CD1c-positive myeloid dendritic cell (primary cell): ENCODE measurements at regions not wholly inside any gene's neighbourhood (a gene's known extent, or its start where the extent isn't known, plus 50 kb on each side); places are given as distances from the start of the nearest gene placed in this dataset.

Source experiments
- DNase-seq: peaks from one replicate; pipeline ENCODE4 v3.0.0-alpha.2; 2016; ENCODE audit errors: extremely low spot score

DNA sequence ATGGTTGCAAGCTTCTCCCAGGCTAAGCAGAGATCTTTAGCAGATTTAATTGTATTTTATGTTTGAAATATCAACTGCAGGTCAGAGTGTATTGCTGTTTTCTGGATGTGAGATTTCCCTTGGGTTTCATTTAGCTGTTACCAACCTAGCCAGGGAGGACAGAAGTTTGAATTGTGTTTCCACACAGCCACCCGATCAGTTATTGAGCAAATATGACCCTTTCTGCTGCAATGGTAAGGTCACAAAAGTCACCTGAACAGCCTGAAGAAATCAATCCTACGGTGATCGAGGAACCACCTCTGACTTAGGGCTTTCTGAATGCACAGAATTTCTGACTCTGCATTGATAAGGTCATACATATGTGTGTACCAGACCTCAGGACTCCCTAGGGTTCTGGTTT, 419.9 kb downstream of the MAN2A1 start:
- DNase-seq = no peak

DNA sequence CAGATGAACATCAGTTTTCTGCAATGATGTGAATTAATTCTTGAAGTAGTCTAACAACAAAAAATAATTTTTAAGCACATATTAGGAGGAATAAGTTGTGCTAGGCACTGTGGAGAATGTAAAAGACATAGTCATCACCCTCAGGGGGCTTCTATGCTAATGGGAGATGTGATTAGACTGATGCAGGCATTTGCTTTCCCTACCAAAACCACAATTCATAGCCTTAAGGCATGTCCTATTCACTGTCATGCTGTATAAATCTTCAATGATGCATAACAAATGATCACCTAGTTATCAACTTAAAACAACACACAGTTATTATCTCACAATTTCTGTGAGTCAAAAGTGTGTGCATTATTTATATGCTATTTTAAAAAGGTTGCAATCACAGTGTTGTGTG, 422.6 kb downstream of the MAN2A1 start:
- DNase-seq = no peak

DNA sequence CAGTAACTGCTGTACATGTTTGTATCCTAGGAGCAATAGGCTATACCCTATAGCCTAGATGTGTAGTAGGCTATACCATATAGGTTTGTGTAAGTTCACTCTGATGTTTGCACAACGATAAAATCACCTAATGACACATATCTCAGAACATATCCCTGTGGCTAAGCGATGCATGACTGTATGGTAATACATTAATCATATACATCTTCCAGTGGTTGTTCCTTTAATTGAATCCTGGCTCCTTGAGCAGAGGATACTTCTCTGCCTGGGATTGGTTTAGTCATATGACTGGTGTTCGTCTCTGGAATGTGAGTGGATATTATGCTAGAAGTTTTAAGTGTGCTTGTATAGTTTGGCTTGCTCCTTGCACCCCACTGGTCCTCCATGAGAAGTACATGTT, 425.8 kb downstream of the MAN2A1 start:
- no peak for DNase-seq

DNA sequence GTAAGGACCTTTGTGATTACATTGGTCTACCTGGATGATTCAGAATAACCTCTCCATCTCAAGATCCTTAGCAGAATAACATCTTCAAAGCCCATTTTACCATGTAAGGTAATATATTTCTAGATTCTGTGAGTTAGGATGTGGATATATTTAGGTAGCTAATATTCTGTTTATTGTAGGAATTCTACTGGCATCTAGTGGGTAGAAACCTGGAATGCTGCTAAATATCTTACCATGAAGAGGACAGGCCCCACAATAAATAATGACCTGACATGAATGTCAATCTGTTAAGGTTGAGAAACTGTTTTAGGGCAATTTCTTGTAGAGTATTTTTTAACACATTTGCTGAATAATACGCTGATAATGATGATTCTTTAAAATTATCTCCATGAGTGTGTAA, 426.8 kb downstream of the MAN2A1 start:
- no peak for DNase-seq

DNA sequence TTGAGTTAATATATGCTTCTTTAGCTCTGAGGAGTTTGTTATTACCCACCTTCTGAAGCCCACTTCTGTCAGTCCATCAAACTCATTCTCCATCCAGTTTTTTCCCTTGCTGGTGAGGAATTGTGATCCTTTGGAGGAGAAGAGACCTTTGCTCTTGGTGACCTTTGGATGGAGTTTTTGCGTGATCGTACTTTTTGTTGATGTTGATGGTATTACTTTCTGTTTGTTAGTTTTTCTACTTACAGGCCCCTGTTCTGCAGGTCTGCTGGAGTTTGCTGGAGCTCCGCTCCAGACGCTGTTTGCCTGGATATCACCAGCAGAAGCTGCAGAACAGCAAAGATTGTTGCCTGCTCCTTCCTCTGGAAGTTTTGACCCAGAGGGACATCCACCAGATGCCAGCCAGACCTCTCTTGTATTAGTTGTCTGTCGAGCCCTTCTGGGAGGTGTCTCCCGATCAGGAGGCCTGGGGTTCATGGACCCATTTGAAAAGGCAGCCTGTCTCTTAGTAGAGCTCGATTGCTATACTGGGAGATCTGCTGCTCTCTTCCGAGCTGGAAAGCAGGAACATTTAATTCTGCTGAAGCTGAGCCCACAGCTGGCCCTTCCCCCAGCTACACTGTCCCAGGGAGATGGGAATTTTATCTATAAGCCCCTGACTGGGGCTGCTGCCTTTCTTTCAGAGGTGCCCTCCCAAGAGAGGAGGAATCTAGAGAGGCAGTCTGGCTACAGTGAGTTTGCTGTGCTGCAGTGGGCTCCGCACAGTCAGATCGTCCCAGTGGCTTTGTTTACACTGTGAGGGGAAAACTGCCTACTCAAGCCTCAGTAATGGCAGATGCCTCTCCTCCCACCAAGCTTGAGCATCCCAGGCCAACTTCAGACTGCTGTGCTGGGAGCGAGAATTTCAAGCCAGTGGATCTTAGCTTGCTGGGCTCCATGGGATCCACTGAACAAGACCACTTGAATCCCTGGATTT, 445.5 kb downstream of the MAN2A1 start:
- no peak for DNase-seq

DNA sequence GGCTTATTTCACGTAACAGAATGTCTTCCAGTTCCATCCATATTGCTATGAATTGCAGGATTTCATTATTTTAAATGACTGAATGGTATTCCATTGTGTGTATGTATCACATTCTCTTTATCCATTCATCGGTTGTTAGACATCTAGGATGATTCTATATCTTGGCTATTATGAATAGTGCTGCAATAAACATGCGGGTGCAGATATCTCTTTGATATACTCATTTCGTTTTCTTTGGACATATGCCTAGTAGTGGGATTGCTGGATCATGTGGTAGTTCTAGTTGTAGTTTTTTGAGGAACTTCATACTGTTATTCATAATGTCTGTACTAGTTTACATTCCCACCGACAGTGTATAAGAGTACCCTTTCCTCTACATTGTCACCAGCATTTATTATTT, 460.5 kb downstream of the MAN2A1 start:
- no peak for DNase-seq

DNA sequence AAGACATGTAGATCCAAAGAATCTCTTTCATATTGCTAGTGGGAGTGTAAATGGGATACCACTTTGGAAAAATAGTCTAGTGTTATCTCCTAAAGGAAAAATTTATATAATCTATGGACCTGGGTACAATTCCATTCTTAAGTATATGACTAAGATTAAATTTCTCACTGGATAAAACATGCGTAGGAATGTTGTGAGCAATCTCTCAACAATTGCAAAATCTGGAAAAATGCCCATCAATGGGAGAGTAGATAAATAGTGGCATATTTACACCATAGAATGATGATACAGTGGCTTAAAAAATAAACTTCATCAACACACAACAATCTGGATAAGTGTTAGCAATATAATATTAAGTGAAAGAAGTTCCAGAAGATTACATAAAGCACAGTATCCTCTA, 469.5 kb downstream of the MAN2A1 start:
- DNase-seq = no peak

DNA sequence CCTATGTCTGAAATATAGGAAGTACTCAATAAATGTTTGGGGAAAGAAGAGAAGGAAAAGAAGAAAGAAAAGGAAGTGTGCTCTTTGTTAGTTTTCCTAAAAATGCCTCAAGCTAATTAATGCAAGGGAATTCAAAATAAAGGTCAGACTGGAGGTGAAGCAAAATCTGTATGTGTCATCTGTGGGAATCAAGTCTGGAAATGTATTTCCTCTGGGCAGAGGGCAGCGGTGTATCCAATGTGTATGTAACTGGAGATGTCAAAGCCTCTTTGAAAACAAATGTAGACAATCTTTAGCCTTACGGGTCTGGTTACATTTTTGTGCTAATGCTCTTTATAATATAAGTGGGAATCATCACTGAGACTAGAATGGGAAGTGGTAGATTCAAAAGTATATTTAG, 471.4 kb downstream of the MAN2A1 start:
- no peak for DNase-seq

DNA sequence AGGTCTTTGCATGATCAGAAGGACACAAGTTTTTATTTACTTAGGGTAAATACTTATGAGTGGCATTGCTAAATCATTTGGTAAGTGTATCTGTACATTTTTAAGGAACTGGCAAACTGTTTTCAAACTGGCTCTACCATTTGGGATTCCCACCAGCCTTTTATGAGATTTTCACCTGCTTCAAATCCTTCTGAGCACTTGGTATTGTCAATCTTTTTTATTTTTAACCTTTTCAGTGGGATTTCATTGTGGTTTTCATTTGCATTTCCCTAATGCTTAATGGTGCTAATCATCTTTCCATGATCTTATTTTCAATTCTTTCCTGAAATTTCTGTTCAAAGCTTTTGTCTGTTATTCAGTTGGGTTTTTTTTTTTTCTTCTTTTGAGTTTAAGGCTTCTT, 475.6 kb downstream of the MAN2A1 start:
- no peak for DNase-seq

DNA sequence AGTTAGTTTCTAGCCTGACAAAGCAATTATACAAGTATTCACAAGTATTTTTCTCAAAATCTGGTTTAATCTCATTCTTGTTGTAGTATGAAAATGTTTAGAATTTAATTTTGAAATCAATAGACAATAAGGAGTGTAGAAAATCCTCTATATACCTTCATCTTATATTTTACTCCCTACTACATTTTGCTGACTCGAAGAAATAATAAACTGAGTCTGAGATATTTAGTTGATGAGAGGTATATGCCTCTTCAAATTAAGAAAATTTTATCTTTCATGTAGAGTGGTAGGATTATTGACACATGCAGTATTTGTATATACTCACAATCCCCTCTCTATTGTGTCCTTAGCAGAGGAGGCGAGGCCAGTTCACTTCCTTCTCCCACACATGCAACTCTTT, 477.7 kb downstream of the MAN2A1 start:
- DNase-seq = no peak

DNA sequence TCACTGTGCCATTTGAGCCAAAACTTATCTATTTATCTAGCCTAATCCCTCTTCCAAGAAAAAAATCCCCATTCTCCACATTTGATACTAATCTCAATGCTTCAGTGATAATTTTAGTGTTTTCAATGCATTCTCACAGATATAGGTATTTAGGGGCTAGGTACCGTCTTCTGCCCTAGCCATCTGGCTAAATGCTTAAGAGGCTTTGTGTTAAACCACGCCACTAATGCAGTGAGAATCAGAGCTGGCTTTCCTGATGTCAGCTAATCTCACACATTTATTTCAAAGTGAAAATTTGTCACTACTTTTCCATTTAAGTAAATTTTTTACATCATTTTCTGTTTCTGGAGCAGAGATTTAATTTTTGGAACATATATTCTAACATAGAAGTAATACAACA, 479.7 kb downstream of the MAN2A1 start:
- DNase-seq = no peak

DNA sequence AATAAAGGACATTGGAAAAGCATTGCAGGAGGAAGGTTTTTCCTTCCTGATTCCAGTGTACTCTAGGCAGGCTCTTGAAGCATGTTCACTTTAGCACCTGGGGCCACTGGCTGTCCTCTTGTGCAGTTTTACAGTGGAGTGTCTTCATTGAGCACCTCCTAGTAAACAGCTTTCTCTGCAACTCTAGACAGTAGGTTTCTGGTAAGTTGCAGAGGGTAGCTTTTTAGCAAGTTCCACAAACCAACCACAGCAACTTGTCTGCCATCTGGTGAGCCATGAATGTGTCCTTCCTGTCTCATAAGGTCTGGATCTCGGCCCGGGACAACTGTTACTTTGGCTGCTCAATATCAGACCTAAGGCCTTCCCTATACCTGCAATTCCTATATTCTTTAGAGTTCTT, 488.0 kb downstream of the MAN2A1 start:
- no peak for DNase-seq

DNA sequence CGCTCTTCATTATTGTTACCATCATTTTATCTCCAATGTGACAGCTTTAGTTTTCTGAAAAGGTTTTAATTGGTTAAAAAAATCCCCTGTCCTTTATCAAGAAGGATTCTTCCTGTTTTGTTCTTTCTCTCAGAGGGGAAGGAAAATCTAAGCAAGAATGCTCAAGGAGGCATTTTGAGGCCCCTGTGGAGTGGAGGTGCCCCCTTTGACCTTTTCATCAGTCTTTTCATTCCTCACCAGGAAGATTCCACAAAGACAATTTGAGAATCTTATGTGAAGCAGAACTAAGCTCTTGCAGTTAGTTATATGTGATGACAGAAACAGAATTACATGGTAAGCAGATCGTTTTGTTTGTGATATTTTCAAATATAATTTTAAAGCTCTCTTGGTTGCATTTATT, 489.6 kb downstream of the MAN2A1 start:
- DNase-seq = no peak

DNA sequence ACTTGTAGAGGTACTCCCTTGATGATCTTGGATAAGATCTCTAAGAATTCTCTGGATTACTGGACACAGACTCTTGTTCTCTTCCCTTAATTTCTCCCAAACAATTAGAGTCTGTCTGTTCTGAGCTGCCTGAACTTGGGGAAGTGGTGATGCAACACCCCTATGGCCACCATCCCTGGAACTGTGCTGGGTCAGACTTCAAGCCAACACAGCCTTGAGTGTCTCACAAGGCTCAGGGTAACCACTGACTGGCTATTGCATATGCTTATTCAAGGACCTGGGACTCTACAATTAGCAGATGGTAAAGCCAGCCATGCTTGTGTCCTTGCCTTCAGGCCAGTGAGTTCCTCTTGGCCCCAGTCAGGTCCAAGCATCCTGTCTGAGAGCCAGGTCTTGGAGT, 504.5 kb downstream of the MAN2A1 start:
- DNase-seq = no peak

DNA sequence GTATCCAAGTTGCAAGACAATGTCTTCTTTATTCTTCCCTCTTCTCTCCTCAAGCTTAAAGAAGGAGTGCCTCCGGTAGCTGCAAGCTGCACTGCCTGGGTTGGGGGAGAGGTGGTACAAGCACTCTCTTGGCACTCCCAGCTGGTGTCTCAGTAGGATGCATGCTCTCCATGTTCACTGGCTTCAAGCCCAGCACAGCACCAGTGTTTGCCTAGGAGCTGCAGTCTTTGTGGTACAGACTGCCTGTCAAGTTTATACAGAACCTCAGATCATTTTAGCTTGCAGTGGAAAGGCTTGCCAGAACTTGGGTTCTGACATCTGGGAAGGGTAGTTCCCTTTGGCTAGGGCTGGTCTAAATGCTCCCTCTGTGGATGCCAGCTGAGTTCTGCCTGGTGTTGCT, 505.6 kb downstream of the MAN2A1 start:
- no peak for DNase-seq

DNA sequence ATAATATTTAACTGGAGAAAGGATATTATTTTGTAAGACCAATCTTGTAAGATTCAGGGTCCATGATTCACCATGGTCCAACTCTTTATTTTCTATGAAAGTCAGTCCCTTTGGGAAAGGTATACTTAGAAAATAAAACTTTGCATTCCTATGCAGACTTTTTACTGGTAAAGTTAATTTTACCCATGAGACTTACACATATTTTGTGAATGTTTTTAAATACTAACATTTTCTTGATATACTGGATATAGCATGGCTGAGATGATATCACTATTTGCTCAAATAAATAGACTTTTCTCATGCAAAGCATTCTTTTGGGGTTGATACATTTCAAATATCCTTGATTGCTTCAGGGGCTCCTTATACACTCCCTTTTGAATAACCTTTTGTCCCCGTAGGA, 512.1 kb downstream of the MAN2A1 start:
- DNase-seq = no peak

DNA sequence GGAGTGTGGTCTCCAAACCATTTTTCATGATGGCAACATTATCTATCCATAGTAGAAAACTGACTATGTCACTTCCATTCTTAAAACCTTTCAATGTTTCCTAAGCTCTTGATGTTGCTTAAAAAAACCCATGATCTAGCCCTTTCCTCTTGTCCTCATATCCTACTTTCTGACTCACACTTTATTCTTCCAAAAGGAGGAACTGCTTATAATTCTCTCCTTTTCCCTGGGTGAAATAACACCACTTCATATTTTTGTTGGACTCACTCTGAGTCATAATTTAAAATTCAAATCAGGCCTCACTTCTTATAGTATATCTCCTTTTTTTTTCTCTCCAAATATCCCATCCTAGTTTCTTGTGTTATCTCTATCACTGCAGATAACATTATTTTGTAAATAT, 513.9 kb downstream of the MAN2A1 start:
- DNase-seq = no peak

DNA sequence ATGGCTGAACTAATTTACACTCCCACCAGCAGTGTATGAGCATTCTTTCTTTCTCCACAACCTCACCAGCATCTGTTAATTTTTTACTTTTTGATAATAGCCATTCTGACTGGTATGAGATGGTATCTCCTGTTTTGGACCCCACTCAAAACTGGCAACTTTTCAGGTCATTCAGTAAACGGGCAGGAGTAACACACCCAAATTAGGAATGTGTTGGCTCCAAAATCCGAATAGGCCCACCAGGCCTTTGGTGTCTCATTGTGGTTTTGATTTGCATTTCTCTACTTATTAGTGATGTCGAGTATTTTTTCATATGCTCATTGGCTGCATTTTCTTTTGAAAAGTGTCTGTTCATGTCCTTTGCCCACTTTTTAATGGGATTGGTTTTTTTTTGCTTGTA, 517.1 kb downstream of the TMEM232 start:
- DNase-seq = no peak

DNA sequence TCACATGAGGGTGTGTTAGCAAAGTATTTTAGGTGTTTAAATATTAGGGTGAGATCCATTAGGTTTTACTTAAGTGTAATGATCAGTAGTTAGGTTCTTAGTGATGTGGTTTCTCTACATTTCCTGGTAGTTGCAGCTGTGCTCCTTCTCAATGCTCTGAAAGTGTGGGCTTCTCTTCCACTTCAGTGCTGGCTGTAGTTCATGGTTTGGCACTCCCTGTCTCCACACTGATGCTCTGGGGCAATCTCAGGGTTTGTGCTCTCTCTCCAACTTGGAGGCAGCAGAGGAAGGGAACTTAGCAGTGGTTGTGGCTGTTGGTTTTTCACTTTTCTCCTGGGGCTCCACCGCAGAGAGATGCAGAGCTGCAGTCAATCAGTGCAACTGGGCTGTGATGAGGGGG, 507.5 kb downstream of the TMEM232 start:
- DNase-seq = no peak

DNA sequence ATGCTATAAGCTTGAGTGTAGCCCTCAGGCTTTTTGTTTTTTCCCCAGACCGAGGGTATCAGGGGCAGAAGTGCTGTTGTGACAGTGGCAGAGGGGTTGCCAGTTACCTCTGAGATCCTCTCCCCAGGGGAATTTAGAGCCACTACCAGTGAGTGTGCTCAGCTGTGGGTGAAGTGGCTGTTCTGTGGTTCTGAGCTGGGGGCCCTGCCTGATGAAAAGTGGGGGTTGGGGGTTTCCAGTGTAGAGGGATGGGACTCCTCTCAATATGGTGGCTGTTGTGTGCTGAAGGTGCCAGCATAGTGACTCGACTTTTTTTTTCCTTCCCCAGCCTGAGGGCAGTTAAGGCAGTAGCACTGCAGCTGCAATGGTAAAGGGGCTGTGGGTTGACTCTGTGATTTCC, 506.7 kb downstream of the TMEM232 start:
- no peak for DNase-seq

DNA sequence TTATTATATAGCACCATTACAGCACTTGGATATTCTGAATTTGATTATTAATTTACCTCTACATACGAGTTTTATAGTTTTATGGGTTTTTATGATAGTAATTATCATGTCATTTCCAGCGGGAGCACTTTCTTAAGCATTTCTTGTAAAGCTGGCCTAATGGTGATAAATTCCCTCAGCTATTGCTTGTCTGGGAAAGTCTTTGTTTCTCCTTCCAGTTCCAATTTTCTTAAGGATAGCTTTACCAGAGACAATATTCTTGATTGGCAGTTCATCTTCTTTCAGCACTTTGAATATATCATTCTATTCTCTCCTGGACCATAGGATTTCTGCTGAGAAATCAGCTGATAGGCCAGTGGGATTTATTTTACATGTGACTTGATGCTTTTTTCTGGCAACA, 505.4 kb downstream of the TMEM232 start:
- no peak for DNase-seq

DNA sequence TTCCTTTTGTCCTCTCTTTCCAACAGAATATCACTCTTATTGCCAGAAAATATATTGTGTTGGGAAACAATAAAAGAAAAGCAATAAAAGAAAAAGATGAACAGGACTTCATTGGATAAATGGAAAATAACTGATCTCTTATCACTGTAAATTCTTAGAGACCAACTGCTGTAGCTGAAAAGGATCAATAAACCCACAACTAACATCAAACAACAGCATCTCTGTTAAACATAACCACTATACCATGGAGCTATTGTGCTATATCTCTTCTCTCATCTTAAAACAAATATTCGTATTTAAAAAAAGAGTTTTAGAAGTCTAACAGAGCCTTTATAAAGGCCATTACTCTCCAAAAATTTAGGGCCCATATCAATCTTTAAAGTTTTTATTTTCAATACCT, 502.4 kb downstream of the TMEM232 start:
- no peak for DNase-seq

DNA sequence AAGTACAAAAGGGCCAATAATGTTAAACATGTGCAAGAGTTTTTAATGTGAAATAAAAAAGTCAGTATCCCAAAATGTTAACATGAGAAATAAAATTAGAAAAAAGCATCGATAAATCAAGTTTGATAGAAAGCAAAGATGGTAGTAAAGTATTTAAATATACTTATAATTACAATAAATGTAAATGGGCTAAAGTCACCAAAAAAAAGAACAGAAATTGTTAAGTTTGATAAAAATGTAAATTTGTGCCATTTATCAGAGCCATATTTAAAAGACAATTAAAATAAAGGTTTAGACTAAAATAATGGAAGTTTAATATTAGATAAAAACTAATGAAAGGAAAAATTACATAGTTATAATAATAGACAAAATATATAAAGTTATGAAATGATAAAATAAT, 500.5 kb downstream of the TMEM232 start:
- DNase-seq = no peak

DNA sequence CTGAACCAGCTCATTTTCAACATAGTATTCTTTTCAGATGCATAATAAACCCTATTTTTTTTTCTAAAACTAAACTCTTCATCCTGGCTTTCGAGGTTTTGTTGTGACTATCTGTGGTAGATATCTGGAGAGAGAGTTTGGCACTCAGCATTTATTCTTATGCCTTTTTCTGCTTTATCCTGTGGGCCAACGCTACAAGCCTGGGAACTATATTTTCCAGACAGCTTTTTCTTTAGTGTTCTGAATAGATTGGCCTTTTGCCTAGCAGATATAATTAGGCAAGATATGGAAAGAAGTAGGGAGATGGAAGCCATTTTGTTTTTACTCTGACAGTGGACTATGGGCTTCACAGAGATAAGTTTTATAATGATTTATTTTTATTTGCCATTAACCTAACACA, 486.7 kb downstream of the TMEM232 start:
- no peak for DNase-seq
